Activated CD8-positive, alpha-beta T cell treated with anti-CD3 and anti-CD28 coated beads, Interleukin-2, amount 10 ng/mL, durations not matched to agents 7 days and 5 days (primary cell): ENCODE measurements at regions not wholly inside any gene's neighbourhood (a gene's known extent, or its start where the extent isn't known, plus 50 kb on each side); places are given as distances from the start of the nearest gene placed in this dataset.

Source experiments
- ATAC-seq: fragments of 150-1000 bp; cut with Tn5 transposase; one replicate; pipeline ENCODE4 v1.10.0; 2021; ENCODE audit warnings: moderate library complexity
- CTCF ChIA-PET: fragments of 350-600 bp; sonication (Branson Sonifier 250); formaldehyde crosslinking; loops from one replicate; lab custom pipeline; 2021; ENCODE audit warnings: antibody characterized with exemption; lab: Charles Lee
- POLR2A ChIA-PET: fragments of 350-600 bp; sonication (Branson Sonifier 250); formaldehyde crosslinking; loops from one replicate; lab custom pipeline; 2021; ENCODE audit warnings: antibody characterized with exemption; lab: Charles Lee
- DNase-seq: peaks from one replicate; pipeline ENCODE4 v3.0.0-alpha.2; 2020
- H3K27ac Mint-ChIP-seq: one replicate; pipeline ENCODE4 v1.8.0; 2021; ENCODE audit warnings: mild to moderate bottlenecking, mixed read lengths
- H3K27me3 Mint-ChIP-seq: one replicate; pipeline ENCODE4 v1.8.0; 2021; ENCODE audit warnings: low read depth, mixed read lengths
- H3K36me3 Mint-ChIP-seq: one replicate; pipeline ENCODE4 v1.8.0; 2021; ENCODE audit warnings: low read depth, mixed read lengths
- H3K4me1 Mint-ChIP-seq: one replicate; pipeline ENCODE4 v1.8.0; 2021; ENCODE audit warnings: low read depth, mixed read lengths
- H3K4me3 Mint-ChIP-seq: one replicate; pipeline ENCODE4 v1.8.0; 2021; ENCODE audit warnings: mild to moderate bottlenecking, mixed read lengths
- H3K9me3 Mint-ChIP-seq: one replicate; pipeline ENCODE4 v1.8.0; 2022; ENCODE audit warnings: mixed read lengths; ENCODE audit not compliant: insufficient read depth

- Mint-ChIP-seq H3K4me3 (no peak overlapping the region), H3K9me3 (peaks cover 4% of the 10 kb centered on the region), H3K27ac (no peak overlapping the region), H3K4me1 (no peaks in the 10 kb centered on the region), H3K36me3 (no peaks in the 10 kb centered on the region), H3K27me3 (no peaks in the 10 kb centered on the region)
- DNase-seq (no peak), ATAC-seq (no peak)
- ChIA-PET CTCF (no interaction called here), POLR2A (no interaction called here)
These were observed 671.3 kb upstream of the CHAC2 start for GRCh38 chr2:53096351-53096750.

GRCh38 chr2:53095664-53096063, 671.9 kb upstream of the CHAC2 start:
- H3K4me1 Mint-ChIP-seq = no peaks in the 10 kb centered on the region
- CTCF ChIA-PET = no interaction called here
- H3K9me3 Mint-ChIP-seq = peaks cover 4% of the 10 kb centered on the region
- H3K4me3 Mint-ChIP-seq = no peak overlapping the region
- H3K27ac Mint-ChIP-seq = no peak overlapping the region
- no peaks in the 10 kb centered on the region for H3K36me3 Mint-ChIP-seq
- DNase-seq (no peak), ATAC-seq (no peak)
- H3K27me3 Mint-ChIP-seq = no peaks in the 10 kb centered on the region
- POLR2A ChIA-PET = no interaction called here

GRCh38 chr2:53095227-53095626, 672.4 kb upstream of the CHAC2 start:
- H3K27me3 Mint-ChIP-seq = no peaks in the 10 kb centered on the region
- no peak overlapping the region for H3K4me3 Mint-ChIP-seq
- POLR2A ChIA-PET = no interaction called here
- ATAC-seq (no peak), DNase-seq (no peak)
- peaks cover 4% of the 10 kb centered on the region for H3K9me3 Mint-ChIP-seq
- CTCF ChIA-PET = no interaction called here
- no peaks in the 10 kb centered on the region for H3K36me3 Mint-ChIP-seq
- H3K27ac Mint-ChIP-seq = no peak overlapping the region
- no peaks in the 10 kb centered on the region for H3K4me1 Mint-ChIP-seq

- Mint-ChIP-seq H3K4me3 (no peak overlapping the region), H3K9me3 (peaks cover 4% of the 10 kb centered on the region), H3K36me3 (no peaks in the 10 kb centered on the region), H3K27me3 (no peaks in the 10 kb centered on the region), H3K27ac (no peak overlapping the region), H3K4me1 (no peaks in the 10 kb centered on the region)
- DNase-seq = no peak
- ChIA-PET POLR2A (no interaction called here), CTCF (no interaction called here)
- no peak for ATAC-seq
These were observed 674.2 kb upstream of the CHAC2 start for GRCh38 chr2:53093355-53093754.

GRCh38 chr2:53091183-53091582, 676.4 kb upstream of the CHAC2 start:
- ATAC-seq (no peak), DNase-seq (no peak)
- Mint-ChIP-seq H3K27ac (no peak overlapping the region), H3K27me3 (no peaks in the 10 kb centered on the region), H3K4me3 (no peak overlapping the region), H3K9me3 (peaks cover 4% of the 10 kb centered on the region), H3K4me1 (no peaks in the 10 kb centered on the region), H3K36me3 (no peaks in the 10 kb centered on the region)
- ChIA-PET CTCF (no interaction called here), POLR2A (no interaction called here)

- Mint-ChIP-seq H3K4me3 (no peak overlapping the region), H3K9me3 (peaks cover 9% of the 10 kb centered on the region), H3K27me3 (no peaks in the 10 kb centered on the region), H3K4me1 (no peaks in the 10 kb centered on the region), H3K27ac (no peak overlapping the region), H3K36me3 (no peaks in the 10 kb centered on the region)
- ChIA-PET CTCF (no interaction called here), POLR2A (no interaction called here)
- ATAC-seq = no peak
- DNase-seq = no peak
These were observed 679.6 kb upstream of the CHAC2 start for GRCh38 chr2:53087874-53088461.

- Mint-ChIP-seq H3K4me1 (no peaks in the 10 kb centered on the region), H3K36me3 (no peaks in the 10 kb centered on the region), H3K9me3 (peaks cover 9% of the 10 kb centered on the region), H3K4me3 (no peak overlapping the region), H3K27ac (no peak overlapping the region), H3K27me3 (no peaks in the 10 kb centered on the region)
- ATAC-seq = no peak
- POLR2A ChIA-PET = no interaction called here
- CTCF ChIA-PET = no interaction called here
- DNase-seq = no peak
These were observed 680.2 kb upstream of the CHAC2 start for GRCh38 chr2:53087262-53087873.

GRCh38 chr2:53077413-53077812, 690.2 kb upstream of the CHAC2 start:
- Mint-ChIP-seq H3K4me1 (no peaks in the 10 kb centered on the region), H3K9me3 (peaks cover 5% of the 10 kb centered on the region), H3K27me3 (no peaks in the 10 kb centered on the region), H3K4me3 (no peak overlapping the region), H3K27ac (no peak overlapping the region), H3K36me3 (no peaks in the 10 kb centered on the region)
- CTCF ChIA-PET = no interaction called here
- POLR2A ChIA-PET = no interaction called here
- ATAC-seq (no peak), DNase-seq (no peak)

- H3K4me1 Mint-ChIP-seq = no peaks in the 10 kb centered on the region
- POLR2A ChIA-PET = no interaction called here
These were observed 691.8 kb upstream of the CHAC2 start for GRCh38 chr2:53075760-53076159.

GRCh38 chr2:53067533-53067932, 700.1 kb upstream of the CHAC2 start:
- no peaks in the 10 kb centered on the region for H3K36me3 Mint-ChIP-seq
- no peak for DNase-seq
- POLR2A ChIA-PET = no interaction called here
- CTCF ChIA-PET = no interaction called here
- no peaks in the 10 kb centered on the region for H3K4me1 Mint-ChIP-seq
- no peak overlapping the region for H3K4me3 Mint-ChIP-seq
- H3K27me3 Mint-ChIP-seq = no peaks in the 10 kb centered on the region
- peaks cover 4% of the 10 kb centered on the region for H3K9me3 Mint-ChIP-seq
- H3K27ac Mint-ChIP-seq = no peak overlapping the region
- ATAC-seq = no peak

More at GRCh38 chr2:53075760-53076159, 691.8 kb upstream of the CHAC2 start:
- Mint-ChIP-seq H3K27ac (no peak overlapping the region), H3K36me3 (no peaks in the 10 kb centered on the region), H3K4me3 (no peak overlapping the region), H3K9me3 (peaks cover 7% of the 10 kb centered on the region), H3K27me3 (no peaks in the 10 kb centered on the region)
- ATAC-seq (no peak), DNase-seq (no peak)
- CTCF ChIA-PET = no interaction called here

- H3K4me3 Mint-ChIP-seq = no peak overlapping the region
- H3K9me3 Mint-ChIP-seq = peaks cover 4% of the 10 kb centered on the region
- ChIA-PET POLR2A (no interaction called here), CTCF (no interaction called here)
- ATAC-seq = no peak
- H3K4me1 Mint-ChIP-seq = no peaks in the 10 kb centered on the region
- H3K36me3 Mint-ChIP-seq = no peaks in the 10 kb centered on the region
- no peak for DNase-seq
- no peaks in the 10 kb centered on the region for H3K27me3 Mint-ChIP-seq
- H3K27ac Mint-ChIP-seq = no peak overlapping the region
These were observed 700.5 kb upstream of the CHAC2 start for GRCh38 chr2:53067056-53067455.

- H3K36me3 Mint-ChIP-seq = no peaks in the 10 kb centered on the region
- H3K4me1 Mint-ChIP-seq = no peaks in the 10 kb centered on the region
- no peak for ATAC-seq
- H3K9me3 Mint-ChIP-seq = peaks cover 9% of the 10 kb centered on the region
- CTCF ChIA-PET = no interaction called here
- no peak for DNase-seq
- H3K4me3 Mint-ChIP-seq = no peak overlapping the region
- H3K27me3 Mint-ChIP-seq = no peaks in the 10 kb centered on the region
- POLR2A ChIA-PET = no interaction called here
- no peak overlapping the region for H3K27ac Mint-ChIP-seq
These were observed 703.5 kb upstream of the CHAC2 start for GRCh38 chr2:53064154-53064553.

- no peaks in the 10 kb centered on the region for H3K36me3 Mint-ChIP-seq
- POLR2A ChIA-PET = no interaction called here
These were observed 709.1 kb upstream of the CHAC2 start for GRCh38 chr2:53058526-53058925.

More at GRCh38 chr2:53058526-53058925, 709.1 kb upstream of the CHAC2 start:
- no peak for ATAC-seq
- no peak overlapping the region for H3K4me3 Mint-ChIP-seq
- CTCF ChIA-PET = no interaction called here
- no peak overlapping the region for H3K27ac Mint-ChIP-seq
- H3K4me1 Mint-ChIP-seq = no peaks in the 10 kb centered on the region
- H3K9me3 Mint-ChIP-seq = peaks cover 12% of the 10 kb centered on the region
- no peaks in the 10 kb centered on the region for H3K27me3 Mint-ChIP-seq
- no peak for DNase-seq
